MM.1S (cell line): ENCODE measurements at regions not wholly inside any gene's neighbourhood (a gene's known extent, or its start where the extent isn't known, plus 50 kb on each side); places are given as distances from the start of the nearest gene placed in this dataset.

Experiments
- DNase-seq: peaks from one replicate; pipeline ENCODE4 v3.0.0-alpha.2; 2015
- H2AFZ ChIP-seq: fragments of 300-600 bp; sonication (generic); 2 replicates; pipeline ENCODE4 v1.6.0; 2016; ENCODE audit warnings: antibody characterized with exemption, low read length
- H3F3A ChIP-seq: fragments of 300-600 bp; sonication (generic); 2 replicates; pipeline ENCODE4 v1.6.1; 2016; ENCODE audit warnings: mild to moderate bottlenecking, antibody characterized with exemption, low read length, moderate library complexity, mixed read lengths; ENCODE audit not compliant: insufficient read depth
- H3K27ac ChIP-seq: fragments of 300-600 bp; sonication (generic); 2 replicates; pipeline ENCODE4 v1.5.1; 2016; ENCODE audit warnings: mild to moderate bottlenecking, low read length
- H3K27me3 ChIP-seq: fragments of 300-600 bp; sonication (generic); replicated peaks from 2 replicates; pipeline ENCODE4 v1.6.0; 2016; ENCODE audit warnings: low read length; ENCODE audit not compliant: insufficient read depth
- H3K36me3 ChIP-seq: fragments of 300-600 bp; sonication (generic); replicated peaks from 2 replicates; pipeline ENCODE4 v1.6.1; 2016; ENCODE audit warnings: mild to moderate bottlenecking, low read length, mixed read lengths; ENCODE audit not compliant: insufficient read depth
- H3K4me1 ChIP-seq: fragments of 300-600 bp; sonication (generic); 2 replicates; pipeline ENCODE4 v1.6.1; 2016; ENCODE audit warnings: low read length, mixed read lengths
- H3K4me2 ChIP-seq: fragments of 300-600 bp; sonication (generic); 2 replicates; pipeline ENCODE4 v1.6.0; 2016; ENCODE audit warnings: low read depth, low read length
- H3K4me3 ChIP-seq: fragments of 300-600 bp; sonication (generic); 2 replicates; pipeline ENCODE4 v1.5.1; 2016; ENCODE audit warnings: low read length, mixed read lengths
- H3K79me2 ChIP-seq: fragments of 300-600 bp; sonication (generic); 2 replicates; pipeline ENCODE4 v1.6.1; 2016; ENCODE audit warnings: mixed run types, low read length, mixed read lengths
- H3K9ac ChIP-seq: fragments of 300-600 bp; sonication (generic); 2 replicates; pipeline ENCODE4 v1.6.1; 2016; ENCODE audit warnings: low read length, mixed read lengths
- H3K9me2 ChIP-seq: fragments of 300-600 bp; sonication (generic); replicated peaks from 2 replicates; pipeline ENCODE4 v1.6.1; 2016; ENCODE audit warnings: mild to moderate bottlenecking, low read length, mixed read lengths; ENCODE audit not compliant: insufficient read depth
- H3K9me3 ChIP-seq: fragments of 300-600 bp; sonication (generic); replicated peaks from 2 replicates; pipeline ENCODE4 v1.6.1; 2016; ENCODE audit warnings: mild to moderate bottlenecking, low read length, mixed read lengths; ENCODE audit not compliant: insufficient read depth
- H4K20me1 ChIP-seq: fragments of 300-600 bp; sonication (generic); 2 replicates; pipeline ENCODE4 v1.6.1; 2016; ENCODE audit warnings: mild to moderate bottlenecking, low read length, moderate library complexity, mixed read lengths; ENCODE audit not compliant: insufficient read depth
- EZH2 ChIP-seq: fragments of 300-600 bp; sonication (generic); optimal IDR thresholded peaks from 2 replicates; pipeline ENCODE3; 2017; ENCODE audit warnings: low read depth, mild to moderate bottlenecking, antibody characterized with exemption, low read length, mixed read lengths
- EZH2phosphoT487 ChIP-seq: fragments of 300-600 bp; sonication (generic); IDR thresholded peaks from 2 replicates; pipeline ENCODE4 v1.6.1; 2018; ENCODE audit warnings: antibody characterized with exemption, low read length
- TF ChIP-seq, protein P1 (sequence below): fragments of 300-600 bp; sonication (generic); IDR thresholded peaks from 2 replicates; pipeline ENCODE4 v1.5.1; 2016; ENCODE audit warnings: antibody characterized with exemption, low read length, mixed read lengths

DNA sequence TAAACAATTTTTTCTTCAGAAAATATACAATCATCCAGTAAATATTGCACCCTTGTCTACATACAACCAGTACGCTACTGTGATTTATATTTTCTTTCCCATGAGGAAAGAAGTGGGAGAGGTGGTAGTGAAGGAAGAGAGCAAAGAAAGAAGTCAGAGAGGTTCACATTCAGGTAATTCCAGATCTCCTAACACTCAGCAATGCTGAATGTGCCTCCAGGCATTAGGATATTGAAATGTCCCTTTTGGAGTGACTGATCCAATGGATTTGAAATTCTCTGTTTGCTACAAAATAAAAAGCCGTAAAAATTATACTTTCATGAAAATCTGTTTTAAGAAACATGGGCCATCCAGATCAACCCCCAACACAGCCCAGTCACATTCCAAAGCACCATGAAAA, 211.9 kb upstream of the NR3C2 start:
- no peak overlapping the region for H3K27ac ChIP-seq
- H3F3A ChIP-seq: no peaks in the 10 kb centered on the region
- no peak for DNase-seq
- H2AFZ ChIP-seq: no peak overlapping the region
- no peak overlapping the region for H3K4me2 ChIP-seq
- H4K20me1 ChIP-seq: no peaks in the 10 kb centered on the region
- H3K9ac ChIP-seq: no peak overlapping the region
- no peaks in the 10 kb centered on the region for H3K4me1 ChIP-seq
- H3K36me3 ChIP-seq: no peaks in the 10 kb centered on the region
- TF ChIP-seq, protein P1, sequence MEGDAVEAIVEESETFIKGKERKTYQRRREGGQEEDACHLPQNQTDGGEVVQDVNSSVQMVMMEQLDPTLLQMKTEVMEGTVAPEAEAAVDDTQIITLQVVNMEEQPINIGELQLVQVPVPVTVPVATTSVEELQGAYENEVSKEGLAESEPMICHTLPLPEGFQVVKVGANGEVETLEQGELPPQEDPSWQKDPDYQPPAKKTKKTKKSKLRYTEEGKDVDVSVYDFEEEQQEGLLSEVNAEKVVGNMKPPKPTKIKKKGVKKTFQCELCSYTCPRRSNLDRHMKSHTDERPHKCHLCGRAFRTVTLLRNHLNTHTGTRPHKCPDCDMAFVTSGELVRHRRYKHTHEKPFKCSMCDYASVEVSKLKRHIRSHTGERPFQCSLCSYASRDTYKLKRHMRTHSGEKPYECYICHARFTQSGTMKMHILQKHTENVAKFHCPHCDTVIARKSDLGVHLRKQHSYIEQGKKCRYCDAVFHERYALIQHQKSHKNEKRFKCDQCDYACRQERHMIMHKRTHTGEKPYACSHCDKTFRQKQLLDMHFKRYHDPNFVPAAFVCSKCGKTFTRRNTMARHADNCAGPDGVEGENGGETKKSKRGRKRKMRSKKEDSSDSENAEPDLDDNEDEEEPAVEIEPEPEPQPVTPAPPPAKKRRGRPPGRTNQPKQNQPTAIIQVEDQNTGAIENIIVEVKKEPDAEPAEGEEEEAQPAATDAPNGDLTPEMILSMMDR: no peak
- no peak for TF ChIP-seq EZH2phosphoT487
- no peak for TF ChIP-seq EZH2
- H3K9me3 ChIP-seq: no peaks in the 10 kb centered on the region
- no peaks in the 10 kb centered on the region for H3K79me2 ChIP-seq
- H3K9me2 ChIP-seq: no peaks in the 10 kb centered on the region
- no peaks in the 10 kb centered on the region for H3K27me3 ChIP-seq
- no peak overlapping the region for H3K4me3 ChIP-seq

DNA sequence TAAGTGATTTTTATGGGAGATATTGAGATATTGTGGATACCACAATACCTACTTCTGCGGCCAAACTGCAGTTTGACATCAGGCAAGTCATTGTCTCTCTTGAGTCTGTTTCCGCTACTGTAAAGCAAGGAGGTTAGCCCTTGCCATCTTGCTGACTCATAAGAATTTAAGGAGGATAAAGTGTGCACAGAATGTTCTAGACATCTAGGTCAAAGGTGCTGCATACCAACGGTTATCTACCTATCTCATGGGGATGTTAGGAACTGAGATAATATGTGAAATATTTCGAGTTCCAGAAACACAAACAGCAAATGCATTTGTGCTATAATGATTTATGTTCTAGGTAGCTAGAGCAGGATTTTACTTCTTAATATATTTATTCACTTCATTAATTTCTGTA, 211.5 kb upstream of the NR3C2 start:
- no peaks in the 10 kb centered on the region for H4K20me1 ChIP-seq
- no peaks in the 10 kb centered on the region for H3K9me2 ChIP-seq
- no peaks in the 10 kb centered on the region for H3K36me3 ChIP-seq
- no peak overlapping the region for H3K27ac ChIP-seq
- H3K4me1 ChIP-seq: no peaks in the 10 kb centered on the region
- no peak overlapping the region for H2AFZ ChIP-seq
- TF ChIP-seq EZH2phosphoT487 (no peak), EZH2 (no peak)
- TF ChIP-seq, protein P1: no peak
- H3K9me3 ChIP-seq: no peaks in the 10 kb centered on the region
- no peak for DNase-seq
- H3K27me3 ChIP-seq: no peaks in the 10 kb centered on the region
- H3F3A ChIP-seq: no peaks in the 10 kb centered on the region
- H3K79me2 ChIP-seq: no peaks in the 10 kb centered on the region
- no peak overlapping the region for H3K9ac ChIP-seq
- H3K4me3 ChIP-seq: no peak overlapping the region
- no peak overlapping the region for H3K4me2 ChIP-seq

DNA sequence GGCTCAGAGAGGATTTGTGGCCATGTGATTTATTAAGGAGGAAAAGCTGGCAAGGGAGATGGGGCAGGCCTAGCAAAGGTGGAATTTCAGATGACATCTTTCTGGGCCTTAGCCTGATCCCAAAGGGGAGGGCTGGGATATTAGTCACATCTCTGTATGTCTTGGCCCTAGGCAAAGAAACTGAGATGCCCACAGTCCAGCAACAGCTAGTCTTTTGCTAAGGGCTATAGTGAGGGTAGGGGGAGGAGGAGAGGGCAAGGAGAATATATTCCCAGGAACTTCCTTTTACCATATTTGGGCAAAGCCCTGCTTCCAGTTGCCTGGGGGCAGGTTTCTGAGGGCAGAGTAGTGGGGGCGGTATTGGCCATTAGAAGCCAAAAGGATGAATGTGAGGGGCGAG, 209.8 kb upstream of the NR3C2 start:
- Histone ChIP-seq H3K36me3 (no peaks in the 10 kb centered on the region), H3K79me2 (no peaks in the 10 kb centered on the region), H3K9me3 (no peaks in the 10 kb centered on the region), H3K4me1 (no peaks in the 10 kb centered on the region), H3F3A (no peaks in the 10 kb centered on the region), H3K27me3 (no peaks in the 10 kb centered on the region), H2AFZ (no peak overlapping the region), H3K4me2 (no peak overlapping the region), H4K20me1 (no peaks in the 10 kb centered on the region), H3K9ac (no peak overlapping the region), H3K4me3 (no peak overlapping the region), H3K27ac (no peak overlapping the region), H3K9me2 (no peaks in the 10 kb centered on the region)
- no peak for DNase-seq
- TF ChIP-seq, protein P1: no peak
- TF ChIP-seq EZH2 (no peak), EZH2phosphoT487 (no peak)
